CD4-positive, alpha-beta T cell treated with Interleukin-4 for 1 hour (primary cell): ENCODE measurements at regions not wholly inside any gene's neighbourhood (a gene's known extent, or its start where the extent isn't known, plus 50 kb on each side); places are given as distances from the start of the nearest gene placed in this dataset.
"Not testable (repeated sequence)": the region's sequence is repeated elsewhere in the genome, so short reads cannot be mapped to it uniquely, and the experiment has no call there.

Experiments
- DNase-seq, 2 donors: peaks; one replicate each; pipeline ENCODE4 v3.0.0-alpha.2; 2020 to 2022

DNA sequence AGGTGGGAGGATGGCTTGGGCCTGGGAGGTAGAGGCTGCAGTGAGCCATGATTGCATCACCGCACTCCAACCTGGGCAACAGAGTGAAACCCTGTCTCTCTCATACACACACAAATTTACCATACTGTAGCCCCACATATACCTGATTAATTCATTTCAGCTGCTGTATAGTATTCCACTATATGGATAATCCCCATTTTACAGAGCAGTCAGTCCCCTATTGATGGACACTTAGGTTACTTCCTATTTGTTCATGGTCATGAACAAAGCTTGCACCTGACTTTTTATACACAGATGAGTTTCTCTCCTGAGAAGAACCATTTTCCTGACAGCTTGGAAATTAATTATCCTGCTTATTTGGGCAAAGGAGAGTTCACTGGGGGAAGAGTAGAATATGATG is 59.2 kb downstream of the EMX2 start:
- DNase-seq = no peak

DNA sequence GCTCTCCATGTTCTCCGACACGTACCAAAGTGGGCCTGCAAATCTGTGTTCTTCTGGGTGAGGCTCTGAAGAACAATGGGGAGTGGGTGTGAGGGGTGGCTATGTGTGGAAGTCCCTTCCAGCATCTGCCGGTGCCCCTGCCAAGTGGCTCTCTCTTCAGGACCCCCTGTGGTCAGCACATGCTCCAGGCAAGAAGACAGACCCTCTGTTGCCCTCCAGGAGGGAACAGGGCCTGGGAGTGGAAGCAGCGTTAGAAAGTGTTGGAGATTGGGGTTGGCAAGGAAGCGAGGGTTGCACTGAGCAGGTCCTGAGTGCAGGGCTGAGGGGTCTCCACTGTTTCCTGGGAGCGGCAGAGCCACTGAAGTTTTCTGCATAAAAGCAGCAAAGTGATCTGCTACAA is 60.5 kb downstream of the EMX2 start:
- no peak for DNase-seq

DNA sequence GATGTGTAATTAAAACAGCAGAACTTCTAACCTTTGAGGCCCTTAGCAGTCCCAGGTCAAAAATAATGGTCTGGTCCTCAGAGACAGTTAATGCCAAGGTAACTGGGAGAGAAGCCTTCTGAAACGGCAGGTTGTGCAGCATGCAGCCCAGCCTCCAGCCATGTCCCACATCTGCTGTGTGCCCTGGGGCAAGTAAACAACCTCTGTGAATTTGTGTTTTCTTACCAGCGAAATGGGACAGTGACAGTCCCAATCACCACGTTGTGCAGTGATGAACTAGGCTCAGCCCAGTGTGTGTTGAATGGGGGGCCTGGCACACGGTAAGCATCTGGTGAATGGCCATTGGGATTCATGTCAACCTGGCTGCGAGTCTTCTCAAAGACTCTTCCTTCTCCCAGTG is 61.2 kb downstream of the EMX2 start:
- DNase-seq = no peak

DNA sequence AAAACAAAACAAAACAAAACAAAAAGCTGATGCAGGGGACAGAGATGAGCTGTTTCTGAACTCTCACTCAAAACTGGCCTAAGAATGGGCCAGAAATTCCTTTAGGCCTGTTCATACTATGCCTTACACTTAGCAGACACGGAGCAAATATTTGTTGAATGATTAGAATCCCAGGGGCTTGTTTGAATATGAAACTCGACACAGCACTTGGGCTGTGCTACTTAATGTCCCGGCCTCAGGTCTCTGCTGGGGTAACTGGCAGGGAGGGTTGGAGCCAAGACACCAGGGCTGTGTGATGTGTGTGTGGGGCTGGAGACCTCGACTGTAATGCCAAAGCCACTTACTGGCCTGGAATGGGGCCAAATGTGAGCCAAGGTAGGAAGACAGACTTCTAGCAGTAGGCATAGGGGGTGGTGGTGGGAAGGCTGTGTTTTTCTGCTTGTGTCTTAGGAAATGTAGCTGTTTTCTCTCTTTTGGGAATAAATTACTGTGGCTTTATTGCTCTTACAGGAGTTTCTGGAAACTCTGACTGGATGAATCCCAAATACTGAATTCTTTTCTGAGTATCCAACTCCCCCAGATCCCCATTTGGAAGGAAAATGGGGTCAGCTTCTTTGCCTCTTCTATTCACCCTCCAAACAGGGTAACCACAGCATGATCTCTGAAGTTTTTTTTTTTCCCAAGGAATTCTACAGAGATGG is 66.7 kb downstream of the EMX2 start:
- DNase-seq = no peak

DNA sequence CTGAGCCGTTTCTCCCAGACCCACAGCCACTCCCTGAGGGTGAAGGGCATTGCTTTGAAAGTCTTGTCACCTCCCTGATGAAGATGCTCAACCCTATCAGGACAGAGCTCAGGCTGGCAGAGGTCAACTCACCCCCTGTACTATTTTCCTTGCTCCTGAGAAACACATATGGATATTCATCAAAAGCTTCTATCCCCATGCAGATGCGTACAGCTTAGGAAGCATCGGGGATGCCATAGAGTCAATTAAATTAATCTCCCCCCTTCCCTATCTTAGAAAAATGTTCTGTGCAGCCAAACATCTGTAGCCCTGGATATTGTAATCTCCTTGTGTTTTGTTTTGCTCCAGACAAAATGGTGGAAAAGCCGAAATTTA is 67.2 kb downstream of the EMX2 start:
- DNase-seq = no peak

DNA sequence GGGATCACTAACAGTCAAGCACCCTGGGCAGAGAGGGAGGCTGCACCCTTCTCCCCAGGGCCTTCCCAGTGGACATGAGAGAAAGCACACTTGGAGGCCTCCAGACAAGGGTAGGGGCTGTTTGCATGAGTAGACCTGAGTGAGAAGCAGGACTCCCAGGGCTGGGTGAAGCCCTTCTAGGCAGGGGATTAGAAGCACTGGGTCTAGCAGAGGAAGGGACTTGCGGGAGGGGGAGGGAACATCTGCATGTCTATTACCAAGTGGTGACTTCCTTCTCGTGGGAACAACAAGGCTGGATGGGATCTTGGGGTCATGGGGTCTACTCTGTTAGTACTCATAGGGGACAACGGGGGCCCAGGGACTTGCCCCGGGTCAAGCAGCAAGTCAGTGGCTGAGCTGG is 67.8 kb downstream of the EMX2 start:
- DNase-seq = no peak

DNA sequence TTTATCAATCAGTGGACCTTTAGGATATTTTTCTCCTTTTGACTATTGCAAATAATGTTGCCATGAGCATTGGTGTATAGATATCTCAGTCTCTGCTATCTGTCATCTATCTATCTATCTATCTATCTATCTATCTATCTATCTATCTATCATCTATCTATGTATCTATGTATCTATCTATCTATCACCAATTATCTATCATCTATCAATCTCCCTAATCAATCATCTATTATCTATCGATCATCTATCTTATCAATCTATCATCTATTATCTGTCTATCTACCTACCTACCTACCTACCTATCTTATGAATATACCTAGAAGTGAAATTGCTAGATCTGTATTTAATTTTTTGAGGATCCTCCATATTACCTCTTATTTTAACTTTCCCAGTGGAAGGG is 69.6 kb downstream of the EMX2 start:
- no peak for DNase-seq

DNA sequence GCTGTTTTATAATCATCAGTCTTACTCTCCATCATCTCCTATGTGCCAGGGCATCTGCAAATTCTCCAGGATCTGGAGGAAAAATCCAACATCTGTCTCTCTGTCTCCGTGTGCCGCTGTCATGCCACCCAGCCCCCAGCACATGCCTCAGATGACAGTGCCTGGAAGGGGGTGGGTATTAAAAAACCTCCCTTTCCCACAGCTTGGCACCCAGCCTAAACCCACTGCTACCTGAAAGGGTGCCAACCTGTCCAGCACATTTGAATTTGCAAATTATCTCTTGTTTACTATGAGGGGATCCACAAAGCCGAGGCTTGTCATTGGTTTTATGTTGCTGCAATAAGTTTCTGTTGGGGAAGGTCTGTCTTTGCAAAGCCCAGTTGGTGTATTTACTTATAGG is 73.1 kb downstream of the EMX2 start:
- DNase-seq = no peak

DNA sequence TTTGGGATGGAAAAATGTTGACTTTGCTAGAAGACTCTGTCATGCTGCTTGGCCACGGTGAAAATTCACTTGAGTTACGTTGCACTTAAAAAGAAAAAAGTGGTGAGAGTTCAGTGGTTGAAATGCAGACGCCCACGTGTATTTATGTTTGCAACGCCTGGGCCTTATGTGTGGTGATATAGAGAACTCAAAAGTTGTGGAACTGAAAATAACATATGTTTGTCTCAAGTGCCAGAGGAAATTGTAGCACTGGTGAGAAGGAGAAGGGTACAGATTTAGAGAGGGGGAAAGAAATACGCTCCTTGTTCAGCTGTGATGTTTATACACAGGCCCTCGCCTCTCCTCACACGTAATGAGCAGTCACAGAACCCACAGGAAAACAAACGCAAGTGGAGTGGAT is 73.6 kb downstream of the EMX2 start:
- DNase-seq = no peak

DNA sequence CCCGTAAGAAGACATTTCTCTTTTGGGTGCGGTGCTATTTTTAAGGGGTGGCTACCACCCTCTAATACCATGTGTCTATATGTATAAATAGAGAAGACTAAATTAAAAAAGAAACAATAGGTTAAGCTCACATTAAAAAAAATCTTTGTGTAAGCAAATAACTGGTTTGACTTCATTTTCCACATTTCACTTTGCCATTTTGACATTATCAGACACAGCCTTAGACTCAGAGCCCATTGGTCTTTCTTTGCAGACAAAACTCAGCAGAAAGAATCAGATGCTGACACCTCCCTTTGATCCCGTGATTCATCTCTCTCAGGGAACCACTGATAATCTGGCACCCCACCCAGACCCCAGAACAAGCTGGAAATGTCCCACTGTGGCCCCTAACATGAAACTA is 74.5 kb downstream of the EMX2 start:
- no peak for DNase-seq

DNA sequence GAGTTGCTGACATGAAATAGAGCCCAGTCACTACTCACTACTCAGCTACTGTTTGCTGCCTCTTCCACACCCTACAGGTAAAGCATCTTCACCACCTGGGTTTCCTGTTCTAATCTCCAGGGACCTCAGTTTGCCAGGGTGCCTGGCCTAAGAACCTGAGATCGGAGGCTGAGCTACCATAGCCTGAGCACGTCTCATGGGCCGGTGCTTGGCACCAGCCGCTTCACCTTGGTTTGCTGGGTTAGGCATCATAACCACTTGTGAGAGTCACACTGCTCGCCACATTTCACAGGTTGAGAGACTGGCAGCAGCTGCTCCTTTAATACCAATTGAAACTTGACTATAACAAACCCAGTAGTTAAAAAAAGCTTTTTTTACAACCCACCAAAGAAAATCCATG is 75.1 kb downstream of the EMX2 start:
- no peak for DNase-seq

DNA sequence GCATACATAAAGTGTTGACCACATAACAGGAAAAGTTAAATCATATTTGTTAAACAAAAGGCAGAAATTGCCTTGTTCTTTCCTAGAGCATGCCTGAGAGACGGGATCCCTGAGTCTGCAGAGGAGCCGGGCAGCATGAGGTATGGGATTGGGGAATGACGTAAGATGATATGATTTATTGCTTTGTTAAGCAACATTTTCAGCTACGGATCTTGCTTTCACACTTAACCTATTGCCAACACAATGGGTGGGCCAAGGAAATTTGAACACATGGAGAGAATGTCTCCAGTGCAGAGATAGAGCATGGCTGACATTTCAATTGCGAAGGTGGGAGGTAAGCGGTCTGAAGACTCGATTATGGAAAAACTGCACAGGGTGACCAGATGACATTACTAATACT is 76.7 kb downstream of the EMX2 start:
- DNase-seq = no peak

DNA sequence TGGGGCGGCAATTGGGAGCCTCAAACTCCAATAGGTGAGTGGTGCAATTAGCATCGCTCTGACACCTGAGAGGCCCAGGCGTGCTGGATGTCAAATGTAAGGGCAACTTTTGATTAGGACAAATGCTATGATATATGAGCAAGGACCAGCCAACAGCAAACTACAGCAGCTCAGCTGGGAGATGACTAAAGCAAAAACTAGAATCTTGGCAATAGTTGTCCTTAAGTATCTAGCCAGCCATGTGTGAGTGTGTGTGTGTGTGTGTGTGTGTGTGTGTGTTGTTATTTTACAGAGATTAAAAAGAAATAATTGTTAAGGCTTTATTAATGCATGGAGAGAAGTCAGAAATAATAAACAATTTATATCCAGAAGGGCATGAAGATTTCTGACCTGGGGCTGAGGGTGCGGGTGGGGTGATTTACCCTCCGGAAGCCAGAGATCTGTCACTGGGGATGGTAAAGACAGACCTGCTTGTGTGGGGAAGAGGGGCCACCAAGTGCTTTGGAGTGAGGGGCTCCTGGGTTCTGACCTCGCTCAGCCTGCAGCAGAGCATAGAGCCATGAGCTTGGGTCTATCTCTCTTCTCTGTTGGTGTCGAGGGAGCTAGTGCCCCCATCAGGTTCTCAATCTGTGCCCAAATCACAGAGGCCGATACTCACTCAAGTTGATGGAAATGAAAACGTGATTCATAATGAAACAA is 77.3 kb downstream of the EMX2 start:
- no peak for DNase-seq

DNA sequence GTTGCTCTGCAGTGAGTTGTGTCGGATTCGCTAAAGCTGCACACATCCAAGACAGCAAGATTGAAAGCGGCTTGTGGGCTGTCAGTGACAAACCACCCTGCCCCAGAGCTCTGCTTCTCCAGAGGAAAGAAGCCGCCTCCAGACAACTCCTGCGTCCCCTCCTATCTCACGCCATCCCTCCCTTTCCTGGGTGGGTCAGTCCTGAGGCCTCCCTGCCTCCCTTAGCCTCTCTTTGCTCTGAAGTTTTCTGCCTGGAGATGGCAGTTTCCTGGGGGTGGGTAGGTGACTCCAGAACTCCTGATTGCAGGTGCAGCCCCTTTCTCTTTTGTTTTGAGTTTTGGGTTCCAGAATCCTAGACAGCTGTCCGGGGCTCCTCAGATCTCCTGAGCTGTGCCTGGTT is 78.7 kb downstream of the EMX2 start:
- DNase-seq = no peak

DNA sequence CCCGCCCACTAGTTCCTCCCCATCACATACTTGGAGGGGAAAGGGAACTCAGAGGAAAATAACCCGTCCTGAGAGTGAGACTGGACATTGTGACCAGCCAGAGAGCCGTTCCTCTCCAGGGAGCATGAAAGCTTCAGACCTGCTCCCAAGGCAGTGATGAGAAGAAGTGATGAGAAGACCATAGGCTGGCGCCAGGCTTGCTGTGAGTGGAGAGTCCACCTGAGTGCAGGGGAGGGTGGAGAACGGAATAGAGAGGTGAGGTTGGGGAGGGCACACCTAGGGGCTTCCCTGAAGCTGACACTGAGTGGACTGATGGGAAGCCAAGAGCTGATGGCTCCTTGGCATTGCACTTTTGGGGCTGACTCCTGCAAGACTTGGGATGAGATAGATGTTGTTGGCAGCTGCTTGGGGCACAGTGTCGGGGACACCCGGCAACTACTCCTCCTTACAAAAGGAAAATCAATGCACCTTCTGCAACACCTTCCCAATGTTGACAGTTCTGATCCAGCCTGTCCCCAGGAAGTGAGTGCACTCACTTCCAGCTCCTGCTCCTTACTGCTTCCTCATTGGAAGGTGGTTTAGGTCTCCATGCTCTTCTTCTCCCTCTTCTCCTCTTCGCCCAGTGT is 79.4 kb downstream of the EMX2 start:
- no peak for DNase-seq

DNA sequence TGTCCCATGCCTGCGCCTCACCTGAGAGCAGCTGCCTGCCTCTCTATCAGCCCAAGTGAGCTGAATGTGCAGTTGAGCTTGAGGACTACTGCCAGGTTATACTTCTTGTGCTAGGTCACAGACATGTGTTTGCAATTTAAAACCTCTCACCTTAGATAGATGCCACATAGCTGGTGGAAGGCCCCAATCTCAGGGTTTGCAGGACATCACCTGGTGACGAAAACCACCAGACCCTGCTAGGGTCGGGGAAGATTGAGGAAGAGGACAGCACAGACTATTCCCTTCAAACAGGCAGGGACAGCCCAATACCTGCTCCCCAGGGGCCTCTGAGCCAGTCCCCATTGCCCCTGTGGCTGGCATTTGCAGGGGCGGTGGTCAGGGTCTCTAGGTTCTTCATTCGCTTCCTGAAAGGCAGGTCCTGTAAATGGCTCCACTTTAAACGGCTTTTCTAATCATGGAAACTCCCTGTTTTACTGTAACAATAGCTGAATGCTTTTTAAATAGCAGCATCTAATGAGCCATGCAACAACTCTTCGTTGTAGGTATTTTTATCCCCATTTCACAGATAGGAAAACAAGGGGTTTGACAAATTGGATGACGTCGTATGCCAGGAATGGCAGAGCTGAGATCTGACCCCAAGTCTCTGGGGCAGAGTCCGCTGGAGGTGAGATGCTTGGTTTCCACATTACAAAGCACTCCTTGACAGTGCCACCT is 80.1 kb downstream of the EMX2 start:
- DNase-seq = no peak

DNA sequence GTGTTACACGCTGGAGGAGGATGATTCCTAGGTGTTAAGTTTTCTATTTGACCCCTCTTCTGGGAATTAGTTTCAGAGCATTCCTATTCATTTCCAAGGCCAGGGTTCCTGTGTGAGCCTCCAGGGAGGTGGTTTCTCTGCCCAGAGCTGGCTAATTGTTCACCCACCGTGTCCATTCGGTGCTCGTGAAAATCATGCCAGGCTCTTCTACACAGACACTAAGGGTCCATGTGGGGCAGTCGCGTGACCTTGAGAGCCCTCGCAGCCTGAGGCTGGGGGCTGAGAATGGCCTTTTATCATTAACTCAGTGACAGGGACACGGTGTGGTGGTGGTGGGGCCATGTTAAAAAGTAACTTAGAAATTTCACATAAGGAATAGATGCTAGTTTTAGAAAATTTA is 83.7 kb downstream of the EMX2 start:
- no peak for DNase-seq

DNA sequence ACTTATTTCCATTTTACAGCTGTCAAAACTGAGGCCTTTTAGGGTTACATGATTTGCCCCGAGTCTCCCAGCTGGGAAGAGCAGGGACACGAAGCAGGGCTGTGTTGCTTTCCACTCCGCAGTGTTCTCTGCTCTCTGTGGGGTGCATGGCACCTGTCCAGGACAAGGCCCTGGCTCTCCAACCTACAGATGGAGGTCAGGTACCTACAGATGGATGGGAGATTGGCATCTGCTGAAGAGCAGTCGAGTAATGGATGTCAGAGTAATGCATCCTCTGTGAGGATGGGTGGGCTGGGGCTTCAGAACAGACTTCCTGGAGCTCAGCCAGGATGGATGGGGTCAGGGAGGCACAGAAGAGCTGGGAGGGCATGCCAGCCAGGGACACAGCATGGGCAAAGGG is 85.0 kb downstream of the EMX2 start:
- no peak for DNase-seq

DNA sequence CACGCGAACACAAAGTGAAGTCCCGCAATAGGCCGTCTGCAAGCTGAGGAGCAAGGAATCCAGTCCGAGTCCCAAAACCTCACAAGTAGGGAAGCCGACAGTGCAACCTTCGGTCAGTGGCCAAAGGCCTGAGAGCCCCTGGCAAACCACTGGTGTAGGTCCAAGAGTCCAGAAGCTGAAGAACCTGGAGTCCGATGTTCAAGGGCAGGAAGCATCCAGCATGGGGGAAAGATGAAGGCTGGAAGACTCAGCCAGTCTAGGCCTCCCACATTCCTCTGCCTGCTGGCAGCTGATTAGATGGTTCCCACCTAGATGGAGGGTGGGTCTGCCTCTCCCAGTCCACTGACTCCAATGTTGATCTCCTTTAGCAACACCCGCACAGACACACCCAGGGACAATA is 87.2 kb downstream of the EMX2 start:
- not testable (repeated sequence) for DNase-seq

DNA sequence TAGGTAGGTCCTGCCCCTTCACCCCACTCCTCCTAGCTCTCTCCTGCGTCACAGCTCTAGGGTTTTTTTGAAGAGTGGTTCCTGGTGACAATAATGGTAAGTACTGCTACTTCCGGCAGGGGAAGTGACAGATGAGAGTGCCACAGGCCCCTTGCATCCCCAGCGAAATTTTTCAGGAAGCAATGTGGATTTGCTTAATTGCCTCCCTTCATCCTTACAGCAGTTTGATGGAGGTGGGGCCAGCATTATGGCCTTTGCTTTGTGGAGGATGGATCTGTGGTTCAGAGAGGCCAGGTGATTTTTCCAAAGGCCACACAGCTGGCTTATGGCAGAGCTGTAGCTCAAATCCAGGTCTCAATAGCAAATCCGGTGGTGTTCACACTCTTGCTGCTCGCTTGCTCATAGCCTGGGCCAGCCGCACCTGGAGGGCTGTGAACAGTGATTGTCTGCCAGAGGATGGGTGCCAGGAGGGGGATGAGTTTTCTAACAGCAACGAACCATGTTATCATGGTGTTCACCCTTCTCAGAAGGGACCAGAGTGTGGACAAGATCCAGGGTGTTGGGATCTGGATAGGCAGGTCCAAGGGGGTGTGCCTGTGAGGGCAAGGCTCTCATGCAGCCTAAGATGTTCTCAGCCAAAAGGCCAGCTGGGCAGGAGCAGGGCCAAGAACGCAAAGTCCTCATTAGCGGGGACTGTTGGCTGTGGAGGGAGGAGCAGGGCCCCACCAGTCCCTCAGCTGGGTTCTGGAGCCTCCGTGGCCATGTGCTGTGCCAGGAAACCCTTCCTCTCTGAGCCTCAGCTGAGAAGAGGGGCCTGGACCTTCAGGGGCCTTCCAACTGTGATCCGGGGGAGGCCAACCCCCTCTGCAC is 89.0 kb downstream of the EMX2 start:
- no peak for DNase-seq

DNA sequence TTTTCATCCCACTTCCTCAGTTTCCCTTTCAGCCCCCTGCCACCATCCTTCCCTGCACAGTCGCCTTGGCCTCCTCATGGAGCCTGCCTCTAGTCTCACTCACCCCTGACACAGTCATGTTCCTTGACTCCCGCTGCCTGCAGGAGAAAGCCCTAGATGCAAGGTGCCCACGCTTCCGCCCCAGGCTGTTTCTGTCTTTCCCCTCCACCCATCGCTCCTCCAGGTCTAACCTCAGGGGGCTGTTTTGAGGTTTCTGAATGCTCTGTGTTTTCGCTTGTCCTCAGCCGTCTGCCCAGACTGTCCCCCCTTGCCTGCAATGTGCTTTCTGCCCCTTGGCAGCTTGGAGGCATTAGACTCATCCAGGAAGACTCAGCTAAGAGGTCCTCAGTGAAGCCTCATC is 89.9 kb downstream of the EMX2 start:
- DNase-seq = no peak

DNA sequence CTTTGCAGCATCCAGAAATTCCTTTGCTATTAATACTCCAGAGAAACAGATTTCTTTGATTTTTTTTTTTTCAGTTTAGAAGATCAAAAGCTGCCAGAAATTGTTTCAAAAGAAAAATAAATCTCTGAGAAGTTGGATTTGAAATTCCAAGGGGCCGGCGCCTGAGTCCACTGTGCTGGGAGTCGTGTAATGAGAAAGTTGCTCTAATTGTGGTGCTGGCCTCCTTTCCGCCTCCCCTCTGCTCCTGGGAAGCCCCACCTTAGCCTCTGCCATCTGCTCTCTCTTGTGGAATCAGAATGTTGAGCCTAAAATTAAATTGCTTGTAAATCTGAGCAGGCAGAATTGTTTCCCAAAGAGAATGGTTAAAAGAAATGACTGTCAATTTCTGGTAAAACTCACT is 93.3 kb downstream of the EMX2 start:
- no peak for DNase-seq

DNA sequence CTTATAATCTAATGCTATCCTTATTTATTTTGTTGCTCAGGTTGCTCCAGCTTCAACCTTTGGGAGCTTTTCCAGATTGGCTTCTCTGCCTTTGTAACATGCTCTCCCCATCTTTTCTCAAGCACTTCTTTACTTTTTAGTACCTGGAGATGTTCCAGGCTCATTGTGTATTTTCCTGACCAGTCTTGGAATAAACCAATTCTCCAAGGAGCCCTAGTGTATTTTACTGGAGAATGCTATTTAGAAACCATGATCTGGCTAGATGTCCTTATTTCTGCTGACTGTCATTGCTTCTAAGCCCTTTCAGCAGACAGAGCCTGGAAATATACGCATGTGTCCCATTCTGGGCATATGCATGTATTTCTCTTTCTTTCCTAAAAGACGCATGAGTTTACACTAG is 95.7 kb downstream of the EMX2 start:
- DNase-seq = no peak
